DMS 273 (cell line): ENCODE measurements at regions not wholly inside any gene's neighbourhood (a gene's known extent, or its start where the extent isn't known, plus 50 kb on each side); places are given as distances from the start of the nearest gene placed in this dataset.

Experiments used
- DNase-seq: peaks from one replicate; lab custom pipeline; 2025; ENCODE audit not compliant: unreplicated experiment; lab: John Stamatoyannopoulos, UW

DNA sequence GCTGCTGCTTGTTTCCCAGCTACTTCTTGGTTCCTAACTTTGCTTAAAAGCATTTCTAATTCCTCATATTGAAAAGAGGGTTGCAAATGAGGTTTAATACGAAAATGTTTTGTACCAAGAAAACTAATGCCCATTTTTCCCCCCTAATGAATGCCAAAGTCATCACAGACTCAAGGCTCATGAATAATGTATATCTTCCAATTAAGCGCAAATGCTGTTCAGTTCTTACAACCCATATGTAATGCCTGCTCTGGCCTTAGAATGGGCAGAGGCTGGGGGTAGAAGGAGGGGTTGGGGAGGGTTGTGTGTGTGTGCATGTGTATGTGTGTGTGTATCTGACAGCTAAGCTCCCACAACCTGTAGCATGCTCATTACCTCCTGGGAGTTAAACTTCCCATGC is 901.7 kb downstream of the KCNMA1 start:
- peak; percentile 45 for DNase-seq

DNA sequence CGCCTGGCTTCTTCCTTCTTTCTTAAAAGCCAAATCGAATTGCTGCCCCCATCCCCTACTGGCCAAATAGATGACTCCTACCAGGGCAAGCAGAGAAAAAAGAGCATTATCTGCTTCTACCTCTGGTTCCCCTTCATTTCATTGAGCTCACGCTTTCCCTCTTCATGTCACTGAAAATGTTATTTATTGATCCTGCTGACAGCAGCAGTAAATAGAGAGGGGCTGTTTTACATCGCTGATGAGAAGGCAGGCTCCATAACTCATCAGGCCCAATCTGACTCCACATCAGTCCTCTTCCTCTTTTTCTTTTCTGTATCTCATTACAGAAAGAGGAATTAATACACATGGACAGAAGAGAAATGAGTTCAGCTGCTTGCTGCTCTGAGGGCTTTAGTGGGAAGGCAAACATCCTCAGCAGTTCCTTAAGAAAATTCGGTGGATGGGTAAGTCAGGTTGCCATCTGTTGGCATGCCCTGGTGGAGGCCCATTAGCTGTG is 904.1 kb downstream of the KCNMA1 start:
- no peak for DNase-seq

DNA sequence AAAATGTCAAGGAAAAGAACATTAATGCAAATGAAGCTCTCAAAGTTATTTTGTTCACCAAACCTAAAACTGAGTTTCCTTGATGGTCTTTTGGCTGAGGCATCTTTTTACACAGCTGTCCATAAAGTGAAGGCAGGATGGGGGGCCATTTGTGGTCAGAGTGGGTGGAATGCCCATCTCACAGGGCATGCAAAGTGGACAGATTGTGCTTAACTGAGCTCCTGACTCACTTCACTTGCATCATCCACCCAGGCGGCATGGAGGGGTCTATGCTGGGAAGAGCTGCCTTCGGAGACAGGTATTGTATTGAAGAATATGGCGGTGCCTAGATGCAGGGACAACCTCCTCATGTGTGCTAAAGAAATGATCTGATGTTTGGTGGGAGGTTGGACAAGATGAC is 905.3 kb downstream of the KCNMA1 start:
- no peak for DNase-seq

DNA sequence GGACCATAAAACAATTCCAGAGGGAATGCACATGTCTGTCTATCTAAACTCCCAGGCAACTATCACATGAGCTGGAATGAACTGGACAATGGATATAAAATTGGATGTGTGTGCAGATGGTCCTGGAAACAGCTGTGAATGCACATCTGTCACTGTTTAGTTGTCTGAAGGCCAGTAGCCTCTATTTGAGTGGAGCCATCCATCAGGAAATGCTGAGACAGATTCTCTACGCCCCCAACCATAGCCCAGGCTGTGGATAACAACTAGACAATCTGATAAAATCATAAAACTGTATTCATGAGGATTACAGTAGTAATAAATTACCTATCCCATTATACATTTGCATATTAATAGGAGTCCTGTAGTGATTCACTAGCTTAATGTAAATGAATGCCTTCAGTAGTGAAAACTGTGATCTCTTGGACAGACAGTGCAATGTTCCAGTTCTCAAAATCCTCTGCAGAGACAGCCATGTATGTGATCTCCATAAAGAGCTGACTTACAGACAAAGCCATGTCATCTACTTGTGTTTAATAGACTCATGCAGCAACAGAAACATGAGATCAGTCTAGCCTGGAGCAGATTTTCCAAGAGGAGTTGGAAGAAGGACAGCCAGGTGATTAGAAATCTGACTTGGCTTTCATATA is 907.6 kb downstream of the KCNMA1 start:
- peak; percentile 33 for DNase-seq

DNA sequence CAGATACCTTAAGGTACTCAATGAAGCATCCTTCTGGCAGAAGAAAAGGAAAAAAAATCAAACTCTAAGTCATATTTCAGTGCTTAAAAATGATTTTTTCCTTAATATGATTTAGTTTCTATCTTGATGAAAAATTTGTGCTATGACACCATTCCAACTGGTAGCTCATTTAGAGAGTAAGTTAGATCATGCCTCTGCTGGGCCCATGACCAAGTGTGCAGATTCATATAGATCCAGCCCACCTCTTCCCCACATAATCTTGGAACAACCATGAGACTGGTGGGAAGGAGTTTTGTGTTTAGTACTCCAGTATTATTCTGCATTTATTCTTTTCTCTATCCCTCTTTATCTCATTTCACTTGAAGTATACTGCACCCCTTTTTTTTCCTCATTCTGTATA is 908.3 kb downstream of the KCNMA1 start:
- DNase-seq, result no peak

DNA sequence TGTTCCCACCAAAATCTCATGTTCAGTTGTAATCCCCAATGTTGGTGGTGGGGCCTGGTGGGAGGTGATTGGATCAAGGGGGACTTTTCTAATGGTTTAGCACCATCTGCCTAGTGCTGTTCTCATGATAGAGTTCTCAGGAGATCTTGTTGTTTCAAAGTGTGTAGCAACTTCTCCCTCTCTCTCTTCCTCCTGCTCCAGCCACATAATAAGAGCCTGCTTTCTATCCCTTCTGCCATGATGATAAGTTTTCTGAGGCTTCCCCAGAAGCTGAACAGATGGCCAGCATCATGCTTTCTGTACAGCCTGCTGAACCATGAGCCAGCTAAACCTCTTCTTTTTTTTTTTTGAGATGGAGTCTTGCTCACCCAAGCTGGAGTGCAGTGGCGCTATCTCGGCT is 910.6 kb downstream of the KCNMA1 start:
- DNase-seq, result peak; percentile 37

DNA sequence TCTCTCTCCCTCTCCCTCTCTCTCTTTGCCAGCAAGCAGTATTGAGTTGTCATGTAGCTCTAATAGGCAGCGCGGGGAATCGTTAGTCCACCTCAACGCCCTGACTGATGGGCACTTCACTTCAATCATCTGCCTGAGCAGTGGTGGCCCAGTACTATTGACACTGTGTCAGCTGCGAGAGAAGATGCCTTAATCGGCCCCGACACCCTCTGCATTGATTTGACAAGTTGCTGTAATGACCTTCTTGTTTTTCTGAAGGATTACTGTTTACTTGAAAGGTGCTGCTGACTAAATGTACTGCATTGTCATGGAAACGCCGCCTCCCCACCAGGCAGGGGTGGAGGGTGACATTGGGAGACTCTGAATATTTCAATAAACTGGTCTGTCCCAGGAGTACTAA is 913.8 kb downstream of the KCNMA1 start:
- no peak for DNase-seq

DNA sequence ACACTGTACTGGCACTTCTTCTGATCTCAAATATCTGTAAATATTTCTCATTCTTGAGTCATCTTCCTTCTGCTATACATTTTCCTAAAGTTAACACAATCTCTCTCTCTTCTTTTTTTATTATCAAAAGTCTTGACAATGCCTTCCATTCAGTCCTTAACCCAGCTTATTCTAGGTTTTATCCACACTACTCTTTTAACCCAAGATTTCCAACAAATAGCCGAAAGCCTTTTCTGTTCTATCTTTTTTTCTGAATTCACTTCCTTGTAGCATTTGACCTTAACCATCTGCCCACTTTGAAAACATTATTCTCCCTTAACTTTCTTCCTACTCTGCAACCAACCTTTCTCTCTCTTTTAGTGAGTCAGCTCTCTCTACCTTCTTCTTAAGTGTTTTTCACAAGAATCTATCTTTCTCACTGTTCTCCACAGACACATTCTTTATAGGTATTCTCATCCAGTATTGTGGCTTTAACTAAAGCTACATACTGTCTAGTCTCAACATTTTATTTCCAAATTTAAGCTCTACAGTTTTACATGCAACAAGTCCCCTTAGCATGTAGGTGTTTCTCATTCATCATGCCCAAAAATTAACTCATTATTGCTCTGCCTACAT is 915.6 kb downstream of the KCNMA1 start:
- DNase-seq, result no peak

DNA sequence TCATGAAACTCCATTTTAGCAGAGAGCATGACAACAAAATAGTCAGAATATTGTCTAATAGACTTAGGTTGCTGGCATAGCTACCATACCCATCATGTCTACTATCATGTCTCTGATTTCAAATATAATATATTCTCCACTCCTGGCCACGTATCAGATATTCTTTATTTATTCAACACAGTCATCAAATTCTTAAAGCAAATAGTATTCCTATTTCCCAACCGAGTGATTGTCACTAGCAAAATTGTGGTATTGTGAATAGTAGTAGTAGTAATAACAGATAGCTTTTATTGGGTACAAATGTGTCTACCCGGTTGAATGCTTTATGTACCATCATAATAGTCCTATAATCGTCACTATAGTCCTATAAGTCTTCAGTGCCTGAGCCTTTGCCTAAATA is 918.6 kb downstream of the KCNMA1 start:
- DNase-seq, result no peak

DNA sequence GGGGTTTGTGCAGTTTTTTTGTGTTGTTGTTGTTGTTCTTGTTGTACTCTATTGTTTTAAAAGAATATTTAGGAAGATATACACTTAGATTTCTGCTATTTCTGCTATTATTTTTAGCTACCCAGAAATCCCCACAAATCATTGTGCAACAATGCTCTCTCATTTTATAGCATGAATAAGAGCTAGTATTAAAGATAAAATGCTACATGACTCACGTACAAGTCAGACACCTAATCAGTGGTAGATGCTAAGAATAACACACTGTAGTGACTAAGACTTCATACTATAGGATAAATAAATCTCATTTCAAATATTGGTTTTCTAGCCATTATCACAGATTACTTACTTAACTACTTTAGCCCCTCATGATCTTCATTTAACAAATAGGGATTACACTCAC is 920.5 kb downstream of the KCNMA1 start:
- no peak for DNase-seq

DNA sequence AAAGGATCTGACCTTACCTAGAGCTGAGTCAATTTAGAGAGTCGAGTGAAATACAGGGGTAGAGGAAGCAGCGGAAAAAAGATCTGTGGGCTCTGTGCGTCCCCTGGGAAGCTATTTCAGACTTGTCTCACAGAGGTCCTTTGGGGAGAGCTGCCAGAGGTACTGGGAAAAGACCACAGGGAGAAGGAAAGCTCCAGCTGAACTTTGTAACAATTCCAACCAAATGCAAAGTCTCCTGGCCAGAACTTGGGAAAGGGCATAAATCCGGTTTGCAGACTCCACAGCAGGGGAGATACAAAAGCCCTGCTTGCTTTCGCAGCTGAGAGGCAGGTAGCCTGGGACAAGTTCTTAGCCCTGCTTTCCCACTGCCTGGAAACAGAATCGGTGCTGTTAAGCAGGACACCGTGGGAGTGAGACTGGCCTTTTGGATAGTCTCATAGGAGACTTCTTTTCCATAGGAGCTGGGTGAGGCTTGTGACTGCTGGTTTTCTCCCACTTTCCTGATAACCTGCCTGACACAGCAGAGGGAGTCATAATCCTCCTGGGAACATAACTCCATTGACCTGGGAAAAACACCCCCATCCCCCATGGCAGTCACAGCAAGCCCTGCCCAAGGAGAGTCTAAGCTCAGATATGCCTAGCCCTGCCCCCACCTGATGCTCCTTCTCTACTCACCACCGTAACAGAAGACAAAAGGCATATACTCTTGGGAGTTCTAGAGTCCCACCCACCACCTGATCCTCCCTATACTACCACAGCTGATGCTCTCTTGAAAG is 926.2 kb downstream of the KCNMA1 start:
- no peak for DNase-seq

DNA sequence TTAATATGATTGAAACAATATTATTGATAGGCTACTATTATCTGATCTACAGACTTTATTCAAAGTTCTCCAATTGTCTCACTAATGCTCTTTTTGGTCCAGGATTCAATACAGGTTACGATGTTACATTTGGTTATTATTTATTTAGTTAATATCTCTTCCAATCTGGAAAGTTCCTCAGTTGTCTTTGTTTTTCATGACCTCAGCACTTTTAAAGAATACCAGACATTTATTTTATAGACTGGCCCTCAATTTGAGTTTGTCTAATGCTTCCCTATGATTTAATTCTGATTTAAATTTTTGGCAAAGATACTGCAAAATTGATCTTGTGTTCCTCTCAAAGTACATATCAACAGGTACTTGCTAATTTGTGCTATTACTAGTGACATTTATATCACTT is 937.4 kb downstream of the KCNMA1 start:
- DNase-seq, result no peak

DNA sequence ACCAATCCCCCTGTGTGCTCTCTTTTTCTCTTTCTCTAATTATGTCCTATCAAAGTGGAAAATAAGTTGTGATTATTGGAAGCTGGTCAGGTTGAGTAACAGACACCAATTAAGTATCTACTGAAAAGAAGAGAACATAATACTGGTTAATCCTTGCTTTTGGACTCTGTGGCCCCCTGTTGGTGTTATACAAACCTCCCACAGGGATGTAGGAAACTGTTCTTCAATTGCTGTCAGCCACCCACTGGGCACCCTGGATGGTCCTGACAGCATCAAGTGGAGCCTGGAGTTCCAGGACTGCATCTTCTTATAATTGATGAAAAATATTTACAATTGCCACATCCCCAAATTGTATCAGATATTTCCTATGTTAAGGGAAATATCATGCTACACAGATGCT is 939.7 kb downstream of the KCNMA1 start:
- DNase-seq, result peak; percentile 2

DNA sequence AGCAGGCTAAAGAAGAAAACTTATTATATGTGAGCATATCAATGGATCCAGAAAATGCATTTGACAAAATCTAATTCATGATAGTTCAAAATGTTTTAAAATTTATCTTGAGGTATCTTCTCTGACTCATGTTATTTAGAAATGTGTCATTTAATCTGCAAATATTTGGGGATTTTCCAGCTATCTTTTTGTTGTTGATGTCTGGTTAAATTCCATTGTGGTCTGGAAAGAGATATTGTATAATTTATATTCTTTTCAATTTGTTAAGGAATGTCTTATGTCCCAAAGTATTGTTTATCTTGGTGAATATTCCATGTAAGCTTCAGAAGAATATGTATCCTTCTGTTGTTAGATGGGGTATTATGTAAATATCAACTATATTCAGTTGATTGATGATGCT is 942.5 kb downstream of the KCNMA1 start:
- no peak for DNase-seq

DNA sequence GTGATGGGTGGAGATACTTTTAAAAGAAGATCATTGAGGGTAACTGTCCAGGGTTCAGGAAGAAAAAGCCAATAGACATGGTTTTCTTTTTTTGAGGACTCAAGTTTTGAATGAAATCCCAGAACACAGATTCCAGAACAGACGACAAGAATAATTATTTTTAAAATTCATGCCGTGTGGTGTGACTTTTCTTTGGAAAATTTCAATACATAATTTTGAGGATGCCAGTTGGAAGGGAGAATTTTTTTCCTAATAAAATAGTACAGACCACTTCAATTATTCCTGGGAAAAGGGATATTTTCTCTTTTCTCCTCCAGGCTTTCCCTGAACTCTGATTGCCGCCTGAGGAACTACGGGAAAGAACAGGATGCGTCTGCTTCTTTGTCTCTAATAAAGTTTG is 951.4 kb downstream of the KCNMA1 start:
- no peak for DNase-seq

DNA sequence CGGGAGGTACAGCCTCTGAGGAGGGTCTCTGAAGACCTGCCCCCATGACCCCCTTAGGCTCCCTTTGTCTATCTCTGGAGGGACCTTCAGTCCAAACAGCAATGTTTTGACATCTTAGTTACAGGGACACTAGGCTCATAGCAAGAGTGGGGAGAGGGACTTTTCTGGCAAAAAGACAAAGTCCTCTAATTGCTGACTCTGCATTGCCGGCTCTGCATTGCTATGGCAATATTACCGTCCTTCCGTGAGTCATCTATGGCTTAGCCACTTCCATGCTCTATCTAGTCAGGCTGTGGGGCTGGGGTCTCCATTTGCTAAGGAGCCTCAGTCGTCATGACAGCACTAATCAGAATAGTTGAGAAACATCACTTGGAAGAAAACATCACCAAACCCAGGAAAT is 952.6 kb downstream of the KCNMA1 start:
- no peak for DNase-seq

DNA sequence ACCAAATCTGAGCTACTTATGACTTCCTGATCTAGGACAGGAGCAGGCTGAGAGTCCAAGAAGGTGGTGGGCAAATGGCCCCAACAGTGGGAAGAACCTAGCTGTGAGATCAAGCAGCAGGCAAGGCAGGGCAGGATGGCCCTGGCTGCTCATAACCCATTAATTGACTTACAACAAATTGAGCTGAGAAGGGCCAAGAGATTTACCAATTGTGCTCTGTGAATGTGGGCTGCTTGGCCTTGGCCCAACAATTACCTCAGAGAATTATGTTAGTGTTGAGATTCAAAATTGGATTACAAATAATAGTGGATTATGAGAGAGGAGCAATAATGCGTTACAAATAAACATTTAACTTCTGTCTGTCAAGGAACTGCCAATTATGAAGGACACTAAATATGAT is 956.5 kb downstream of the KCNMA1 start:
- DNase-seq, result no peak

DNA sequence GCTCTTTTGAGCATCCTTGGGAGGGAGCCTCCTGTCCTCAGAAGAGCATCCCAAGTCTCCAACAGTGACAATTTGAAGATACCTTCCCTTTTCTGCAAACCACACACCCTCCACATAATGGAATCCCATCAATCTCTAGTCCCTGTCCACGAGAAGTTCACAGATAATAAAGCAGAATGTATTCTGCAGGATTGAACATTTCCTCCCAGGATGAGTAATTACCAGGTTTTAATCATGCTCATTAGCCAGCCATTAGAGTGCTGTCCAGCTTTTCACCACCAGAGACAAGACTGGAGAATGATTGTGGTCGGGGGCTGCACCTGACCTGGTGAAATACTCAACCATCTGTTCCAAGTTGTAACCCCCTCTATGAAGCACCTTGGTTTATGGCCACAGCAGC is 958.6 kb downstream of the KCNMA1 start:
- no peak for DNase-seq

DNA sequence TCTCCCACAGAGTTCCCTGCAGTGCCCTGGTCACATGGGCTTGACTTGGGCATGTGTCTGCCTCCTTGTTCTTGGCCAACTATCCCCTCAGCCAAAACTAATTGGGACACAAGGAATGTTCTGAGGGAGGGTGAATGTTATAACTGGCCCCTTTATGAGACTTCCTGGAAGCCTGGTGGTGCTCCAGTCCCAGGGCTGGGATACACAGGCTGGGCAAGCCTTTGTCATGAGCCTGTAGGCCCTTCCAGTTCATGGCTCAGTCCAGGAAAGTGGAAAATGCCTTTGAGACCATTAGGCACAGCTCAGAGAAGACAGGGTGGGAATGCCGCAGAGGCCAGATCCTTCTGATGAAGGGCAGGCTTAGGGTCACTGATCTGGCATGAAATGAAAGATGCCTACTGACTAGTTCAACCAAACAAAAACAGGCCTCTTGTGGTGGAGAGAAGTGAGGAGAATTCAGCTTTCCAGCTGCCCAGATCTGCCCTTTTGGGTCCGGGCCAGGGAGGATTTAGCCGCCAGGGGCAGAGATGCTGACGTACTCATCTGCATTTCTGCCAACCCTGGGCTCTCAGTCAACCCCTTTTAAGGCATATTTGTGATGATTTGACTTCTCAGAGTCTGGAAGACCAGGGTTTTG is 961.5 kb downstream of the KCNMA1 start:
- DNase-seq, result peak; percentile 37

DNA sequence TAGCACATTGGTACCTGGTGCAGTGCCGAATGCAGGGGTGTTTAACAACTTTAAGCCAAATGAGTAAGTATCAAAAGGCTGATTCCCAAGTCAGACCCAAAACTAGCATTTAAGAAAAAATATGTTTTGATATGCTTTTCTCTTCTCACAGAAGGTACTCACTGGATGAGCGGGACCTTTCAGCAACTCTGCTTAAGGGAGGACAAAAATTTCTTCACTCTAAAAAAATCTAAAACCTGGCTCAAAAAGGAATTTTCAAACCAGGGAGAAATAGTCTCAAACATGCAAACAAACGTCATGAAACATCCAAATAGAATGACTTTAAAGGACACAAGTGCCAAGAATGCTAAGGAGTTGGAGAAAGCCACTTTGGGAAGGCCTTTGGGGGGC is 962.1 kb downstream of the KCNMA1 start:
- DNase-seq, result no peak

DNA sequence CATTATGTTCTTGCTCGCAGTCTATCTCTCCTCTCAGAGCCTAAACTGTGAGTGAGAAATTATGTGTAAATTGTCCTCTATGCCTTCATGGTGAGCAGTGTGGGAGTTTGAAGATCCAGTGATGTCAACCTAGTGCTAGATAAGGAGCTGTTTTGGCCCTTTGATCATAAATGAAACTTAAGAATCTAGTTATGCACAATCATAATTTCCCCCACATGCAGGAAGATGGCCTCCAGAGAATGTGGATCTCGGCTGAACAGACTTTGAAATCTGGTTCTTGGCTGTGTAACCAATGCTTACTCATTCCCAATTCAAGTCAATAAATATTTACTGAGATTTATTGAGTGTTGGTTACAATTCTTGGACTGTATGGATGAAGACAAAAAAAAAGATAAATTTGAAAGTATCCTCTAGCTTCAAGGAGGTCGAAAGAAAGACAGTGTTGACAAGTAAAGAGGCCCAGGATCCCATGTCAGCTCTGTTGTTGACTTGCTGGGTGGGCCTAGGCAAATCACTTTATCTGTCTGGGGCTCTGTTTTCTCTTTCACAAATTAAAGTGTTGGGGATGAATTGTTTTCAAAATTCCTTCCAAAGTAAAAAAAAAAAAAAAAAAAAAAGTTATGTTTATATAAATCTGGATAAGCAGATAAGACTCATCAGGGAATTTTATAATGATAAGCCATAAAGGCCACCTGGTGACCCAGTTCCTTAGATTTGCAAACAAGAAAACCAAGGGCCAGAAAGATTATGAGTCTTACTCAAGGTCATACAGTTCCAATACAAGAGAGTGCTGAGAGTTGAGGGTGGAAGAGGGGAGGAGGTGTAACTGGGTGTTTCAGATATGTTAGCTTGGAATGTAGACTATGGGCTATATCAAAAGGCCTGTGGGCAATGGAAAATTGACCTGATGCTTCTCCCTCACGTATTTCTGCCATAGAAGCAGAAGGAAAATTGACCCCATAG is 969.9 kb downstream of the KCNMA1 start:
- DNase-seq, result no peak
